Erythroblast (primary cell): ENCODE measurements at regions not wholly inside any gene's neighbourhood (a gene's known extent, or its start where the extent isn't known, plus 50 kb on each side); places are given as distances from the start of the nearest gene placed in this dataset.

Experiments
- GATA1 ChIP-seq: IDR thresholded peaks from 2 replicates; pipeline ENCODE4 v1.6.1; 2011; ENCODE audit warnings: low read depth, mild to moderate bottlenecking, control low read depth, low read length, moderate library complexity
- POLR2A ChIP-seq: IDR thresholded peaks from 2 replicates; pipeline ENCODE4 v1.6.1; 2011; ENCODE audit warnings: mild to moderate bottlenecking, low read length

DNA sequence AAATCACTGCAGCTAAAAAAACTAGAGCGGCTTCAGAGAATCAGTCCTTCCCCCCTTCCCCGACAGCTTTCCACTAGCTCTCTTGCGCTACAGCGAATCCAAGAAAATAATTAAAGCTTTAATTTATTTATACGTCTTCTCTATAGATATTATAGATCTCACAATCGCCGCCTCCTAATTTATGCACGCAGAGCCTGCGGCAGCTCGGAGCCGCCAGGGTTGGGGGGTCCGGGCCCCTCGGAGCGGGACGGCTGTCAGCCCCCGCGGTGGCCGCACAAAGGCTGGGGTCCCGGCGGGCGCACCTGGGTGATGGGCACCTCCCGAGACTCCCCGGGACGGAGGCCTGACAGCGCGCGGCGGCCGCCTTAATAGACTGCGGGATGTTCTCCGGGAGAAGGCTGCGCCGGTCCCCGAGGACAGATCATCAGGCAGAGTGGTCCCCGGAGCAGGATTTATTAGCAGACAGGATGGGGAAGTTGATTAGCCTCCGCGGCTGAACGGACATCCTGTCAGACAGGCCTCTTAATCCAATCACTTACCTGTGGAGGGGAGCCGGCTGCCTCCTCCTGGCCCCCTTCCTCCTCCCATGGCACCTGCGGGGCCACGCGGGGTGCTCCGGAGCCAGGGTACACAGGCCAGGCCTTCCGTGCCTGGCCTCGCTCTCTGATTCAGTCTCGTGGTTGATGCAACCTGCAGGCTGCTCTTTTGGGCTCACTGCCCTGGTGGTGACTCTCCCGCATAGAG lies 166.8 kb downstream of the MELK start:
- TF ChIP-seq POLR2A: no peak
- no peak for TF ChIP-seq GATA1
